HepG2 (cell line): ENCODE measurements at regions not wholly inside any gene's neighbourhood (a gene's known extent, or its start where the extent isn't known, plus 50 kb on each side); places are given as distances from the start of the nearest gene placed in this dataset.

Source experiments
- ATAC-seq: fragments of 200-7000 bp; cut with Tn5 transposase; 3 replicates; pipeline ENCODE4 v1.9.1; 2020; ENCODE audit warnings: mild to moderate bottlenecking, moderate library complexity
- BruUV-seq: library from RNA; stranded (reverse); fragments of 400-500 nt; replicated peaks from 2 replicates; lab custom pipeline; 2021; lab: Mats Ljungman, UMichigan
- CTCF ChIA-PET: fragments of 300-600 bp; formaldehyde crosslinking; extraction: SDS; loops from one replicate; lab custom pipeline; 2021; ENCODE audit warnings: low total read pairs, inconsistent platforms, low intra/inter-chr PET ratio; lab: Yijun Ruan, JAX
- POLR2A ChIA-PET: fragments of 350-600 bp; sonication (Branson Sonifier 250); formaldehyde crosslinking; loops from one replicate; lab custom pipeline; 2020; ENCODE audit warnings: antibody characterized with exemption, inconsistent platforms; lab: Yijun Ruan, JAX
- DNase-seq: peaks from one replicate; pipeline ENCODE4 v3.0.0-alpha.2; 2015; ENCODE audit warnings: low spot score
- FAIRE-seq: peaks from 3 replicates; lab custom pipeline; 2011; peaks lifted over from hg19 to GRCh38; lab: Jason Lieb, UNC
- H2AFZ ChIP-seq: one replicate; pipeline ENCODE4 v1.6.1; 2011; ENCODE audit warnings: low read length, inconsistent platforms
- H3K27ac ChIP-seq: fragments of 300-600 bp; 3 replicates; pipeline ENCODE4 v1.8.0; 2011; ENCODE audit warnings: mixed run types, mild to moderate bottlenecking, mixed read lengths, low read length, inconsistent platforms; ENCODE audit not compliant: insufficient read depth; ENCODE audit errors: extremely low read length
- H3K27me3 ChIP-seq, 2 experiments: fragments of 200-600 bp in 1 of 2; 2 replicates in 1 of 2; 3 replicates in 1 of 2; pipeline versions ENCODE4 v1.6.0 to v1.8.0; 2011; ENCODE audit warnings: low read length in 2 of 2, mild to moderate bottlenecking in 2 of 2, moderate library complexity in 2 of 2, inconsistent platforms in 1 of 2; ENCODE audit not compliant: insufficient read depth in 2 of 2, control insufficient read depth in 1 of 2
- H3K36me3 ChIP-seq, 2 experiments: fragments of 200-600 bp in 1 of 2; replicated peaks in 1 of 2; 2 replicates in 1 of 2; 3 replicates in 1 of 2; pipeline versions ENCODE4 v1.5.1 to v1.8.0; 2011; ENCODE audit warnings: low read length in 2 of 2, inconsistent platforms in 1 of 2; ENCODE audit not compliant: insufficient read depth in 2 of 2, control insufficient read depth in 1 of 2
- H3K4me1 ChIP-seq: 2 replicates; pipeline ENCODE4 v1.5.1; 2012; ENCODE audit warnings: low read length, inconsistent platforms; ENCODE audit not compliant: insufficient read depth
- H3K4me2 ChIP-seq: 2 replicates; pipeline ENCODE4 v1.6.0; 2011; ENCODE audit warnings: low read depth, low read length, inconsistent platforms
- H3K4me3 ChIP-seq, 3 experiments: fragments of 200-600 bp in 1 of 3; sonication (generic), shearing (Covaris generic) in 1 of 3; replicated peaks in 1 of 3; 2 replicates each; pipeline ENCODE4 v1.5.1; 2011 to 2016; ENCODE audit warnings: low read length in 3 of 3, inconsistent platforms in 2 of 3, low read depth in 2 of 3, mild to moderate bottlenecking in 2 of 3, control low read depth in 1 of 3, mixed read lengths in 1 of 3; ENCODE audit not compliant: insufficient read depth in 1 of 3
- H3K79me2 ChIP-seq: one replicate; pipeline ENCODE4 v1.6.1; 2011; ENCODE audit warnings: low read length, inconsistent platforms; ENCODE audit not compliant: insufficient read depth
- H3K9ac ChIP-seq: 2 replicates; pipeline ENCODE4 v1.6.0; 2011; ENCODE audit warnings: mild to moderate bottlenecking, low read depth, low read length, inconsistent platforms; ENCODE audit not compliant: insufficient read depth
- H3K9me3 ChIP-seq: 2 replicates; pipeline ENCODE4 v1.5.1; 2012; ENCODE audit warnings: mild to moderate bottlenecking, low read length
- H4K20me1 ChIP-seq: 2 replicates; pipeline ENCODE4 v1.6.0; 2011; ENCODE audit warnings: inconsistent platforms, mild to moderate bottlenecking, low read length, moderate library complexity; ENCODE audit not compliant: insufficient read depth
- ATF7 ChIP-seq, 2 experiments: fragments of 450-650 bp in 1 of 2; sonication (generic) in 1 of 2; formaldehyde crosslinking in 1 of 2; IDR thresholded peaks; 2 replicates each; pipeline versions ENCODE4 v1.4.0 to v1.6.1; 2016 to 2020; ENCODE audit warnings: antibody characterized with exemption in 1 of 2, mild to moderate bottlenecking in 1 of 2, missing genetic modification reagents in 1 of 2
- CBFB ChIP-seq: sonication (generic); formaldehyde crosslinking; IDR thresholded peaks from 2 replicates; pipeline ENCODE4 v1.4.0; 2020; ENCODE audit warnings: missing genetic modification reagents
- IRF2 ChIP-seq: IDR thresholded peaks from 2 replicates; pipeline ENCODE4 v1.6.1; 2018; ENCODE audit warnings: missing genetic modification reagents, missing compliant biosample characterization
- KAT7 ChIP-seq: IDR thresholded peaks from 2 replicates; pipeline ENCODE4 v1.6.1; 2018; ENCODE audit warnings: borderline replicate concordance, missing compliant biosample characterization
- KAT8 ChIP-seq: IDR thresholded peaks from 2 replicates; pipeline ENCODE4 v1.6.1; 2016; ENCODE audit warnings: missing genetic modification reagents, missing compliant biosample characterization
- PITX1 ChIP-seq: sonication (generic); formaldehyde crosslinking; IDR thresholded peaks from 2 replicates; pipeline ENCODE4 v1.5.1; 2020; ENCODE audit warnings: mild to moderate bottlenecking, missing genetic modification reagents
- SP2 ChIP-seq: sonication (generic); formaldehyde crosslinking; IDR thresholded peaks from 2 replicates; pipeline ENCODE4 v1.5.1; 2020; ENCODE audit warnings: mild to moderate bottlenecking, missing genetic modification reagents
- TOE1 ChIP-seq: sonication (generic); formaldehyde crosslinking; IDR thresholded peaks from 2 replicates; pipeline ENCODE4 v1.4.0; 2020; ENCODE audit warnings: mild to moderate bottlenecking, missing genetic modification reagents
- ZNF740 ChIP-seq: sonication (generic); formaldehyde crosslinking; IDR thresholded peaks from 2 replicates; pipeline ENCODE4 v1.4.0; 2020; ENCODE audit warnings: missing genetic modification reagents
- whole genome bisulfite sequencing: methylation state at CpG from one replicate; pipeline ENCODE4 v1.1.6; 2017; ENCODE audit warnings: low lambda C conversion rate; 5-methylcytosine and 5-hydroxymethylcytosine counted together
- in situ Hi-C: cut with HindIII; loops from 2 replicates; pipeline ENCODE4 v1.10.0; 2017; ENCODE audit warnings: low pct_unique_long_range_greater_than_20kb; ENCODE audit not compliant: extremely low pct_ligation_motif_present
- intact Hi-C: fragments of 100-400 bp; cut with micrococcal nuclease; formaldehyde crosslinking; loops from one replicate; pipeline ENCODE4 v1.10.0; 2022; ENCODE audit not compliant: unreplicated experiment
- TF ChIP-seq, protein P1 (sequence below): sonication (generic); formaldehyde crosslinking; IDR thresholded peaks from 2 replicates; pipeline ENCODE4 v1.8.0; 2022; ENCODE audit warnings: low read depth, missing genetic modification reagents
- TF ChIP-seq, protein P2 (sequence below): sonication (generic); formaldehyde crosslinking; IDR thresholded peaks from 2 replicates; pipeline ENCODE4 v1.9.0; 2022; ENCODE audit warnings: low read depth, missing genetic modification reagents
- TF ChIP-seq, protein P3 (sequence below), 2 experiments: sonication (generic) in 1 of 2; formaldehyde crosslinking in 1 of 2; IDR thresholded peaks; 2 replicates each; pipeline versions ENCODE4 v1.6.1 to v1.9.0; 2014 to 2022; ENCODE audit warnings: antibody characterized with exemption in 1 of 2, borderline replicate concordance in 1 of 2, inconsistent platforms in 1 of 2, low read depth in 1 of 2, missing genetic modification reagents in 1 of 2

- no peak for ATAC-seq
- no peaks in the 10 kb centered on the region for H4K20me1 ChIP-seq
- POLR2A ChIA-PET, result no interaction called here
Observed at GRCh38 chr12:115694564-115694963, 582.9 kb downstream of the MED13L start.

GRCh38 chr12:115693970-115694369 lies 583.5 kb downstream of the MED13L start:
- FAIRE-seq (no peak), DNase-seq (no peak), ATAC-seq (no peak)
- Histone ChIP-seq H3K27ac (no peak overlapping the region), H3K9me3 (no peaks in the 10 kb centered on the region), H3K79me2 (no peaks in the 10 kb centered on the region), H3K4me1 (no peaks in the 10 kb centered on the region), H3K9ac (no peak overlapping the region), H3K27me3 (no peaks in the 10 kb centered on the region), H3K36me3 (no peaks in the 10 kb centered on the region), H3K4me3 (no peak overlapping the region), H3K4me2 (no peak overlapping the region), H2AFZ (no peak overlapping the region), H4K20me1 (no peaks in the 10 kb centered on the region)
- intact Hi-C loops (no loop called here), in situ Hi-C loops (no loop called here)
- CTCF ChIA-PET, result no interaction called here
- POLR2A ChIA-PET, result no interaction called here
- BruUV-seq, result no TSS peak
- TF ChIP-seq KAT7 (no peak), TOE1 (CRISPR knock-in tag) (no peak), SP2 (CRISPR knock-in tag) (no peak), ZNF740 (CRISPR knock-in tag) (no peak), CBFB (no peak)
- TF ChIP-seq, protein P1, sequence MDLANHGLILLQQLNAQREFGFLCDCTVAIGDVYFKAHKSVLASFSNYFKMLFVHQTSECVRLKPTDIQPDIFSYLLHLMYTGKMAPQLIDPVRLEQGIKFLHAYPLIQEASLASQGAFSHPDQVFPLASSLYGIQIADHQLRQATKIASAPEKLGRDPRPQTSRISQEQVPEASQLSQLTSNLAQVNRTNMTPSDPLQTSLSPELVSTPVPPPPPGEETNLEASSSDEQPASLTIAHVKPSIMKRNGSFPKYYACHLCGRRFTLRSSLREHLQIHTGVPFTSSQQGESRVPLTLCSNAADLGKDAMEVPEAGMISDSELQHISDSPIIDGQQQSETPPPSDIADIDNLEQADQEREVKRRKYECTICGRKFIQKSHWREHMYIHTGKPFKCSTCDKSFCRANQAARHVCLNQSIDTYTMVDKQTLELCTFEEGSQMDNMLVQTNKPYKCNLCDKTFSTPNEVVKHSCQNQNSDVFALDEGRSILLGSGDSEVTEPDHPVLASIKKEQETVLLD (CRISPR knock-in tag), result no peak
- TF ChIP-seq, protein P2, sequence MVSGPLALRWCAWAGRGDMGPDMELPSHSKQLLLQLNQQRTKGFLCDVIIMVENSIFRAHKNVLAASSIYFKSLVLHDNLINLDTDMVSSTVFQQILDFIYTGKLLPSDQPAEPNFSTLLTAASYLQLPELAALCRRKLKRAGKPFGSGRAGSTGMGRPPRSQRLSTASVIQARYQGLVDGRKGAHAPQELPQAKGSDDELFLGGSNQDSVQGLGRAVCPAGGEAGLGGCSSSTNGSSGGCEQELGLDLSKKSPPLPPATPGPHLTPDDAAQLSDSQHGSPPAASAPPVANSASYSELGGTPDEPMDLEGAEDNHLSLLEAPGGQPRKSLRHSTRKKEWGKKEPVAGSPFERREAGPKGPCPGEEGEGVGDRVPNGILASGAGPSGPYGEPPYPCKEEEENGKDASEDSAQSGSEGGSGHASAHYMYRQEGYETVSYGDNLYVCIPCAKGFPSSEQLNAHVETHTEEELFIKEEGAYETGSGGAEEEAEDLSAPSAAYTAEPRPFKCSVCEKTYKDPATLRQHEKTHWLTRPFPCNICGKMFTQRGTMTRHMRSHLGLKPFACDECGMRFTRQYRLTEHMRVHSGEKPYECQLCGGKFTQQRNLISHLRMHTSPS (CRISPR knock-in tag), result no peak
- TF ChIP-seq, protein P3, sequence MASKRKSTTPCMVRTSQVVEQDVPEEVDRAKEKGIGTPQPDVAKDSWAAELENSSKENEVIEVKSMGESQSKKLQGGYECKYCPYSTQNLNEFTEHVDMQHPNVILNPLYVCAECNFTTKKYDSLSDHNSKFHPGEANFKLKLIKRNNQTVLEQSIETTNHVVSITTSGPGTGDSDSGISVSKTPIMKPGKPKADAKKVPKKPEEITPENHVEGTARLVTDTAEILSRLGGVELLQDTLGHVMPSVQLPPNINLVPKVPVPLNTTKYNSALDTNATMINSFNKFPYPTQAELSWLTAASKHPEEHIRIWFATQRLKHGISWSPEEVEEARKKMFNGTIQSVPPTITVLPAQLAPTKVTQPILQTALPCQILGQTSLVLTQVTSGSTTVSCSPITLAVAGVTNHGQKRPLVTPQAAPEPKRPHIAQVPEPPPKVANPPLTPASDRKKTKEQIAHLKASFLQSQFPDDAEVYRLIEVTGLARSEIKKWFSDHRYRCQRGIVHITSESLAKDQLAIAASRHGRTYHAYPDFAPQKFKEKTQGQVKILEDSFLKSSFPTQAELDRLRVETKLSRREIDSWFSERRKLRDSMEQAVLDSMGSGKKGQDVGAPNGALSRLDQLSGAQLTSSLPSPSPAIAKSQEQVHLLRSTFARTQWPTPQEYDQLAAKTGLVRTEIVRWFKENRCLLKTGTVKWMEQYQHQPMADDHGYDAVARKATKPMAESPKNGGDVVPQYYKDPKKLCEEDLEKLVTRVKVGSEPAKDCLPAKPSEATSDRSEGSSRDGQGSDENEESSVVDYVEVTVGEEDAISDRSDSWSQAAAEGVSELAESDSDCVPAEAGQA (IDR thresholded peaks at IDR 0.05; ENCODE audit: low read depth), result no peak
- TF ChIP-seq, protein P3 (CRISPR knock-in tag; IDR thresholded peaks at IDR 0.05; ENCODE audit: borderline replicate concordance), result no peak

More at GRCh38 chr12:115694564-115694963, 582.9 kb downstream of the MED13L start:
- intact Hi-C loops, result no loop called here
- H3K9ac ChIP-seq, result no peak overlapping the region
- H3K9me3 ChIP-seq, result no peaks in the 10 kb centered on the region
- no peak overlapping the region for H3K4me3 ChIP-seq
- no peaks in the 10 kb centered on the region for H3K79me2 ChIP-seq
- in situ Hi-C loops, result no loop called here
- no peaks in the 10 kb centered on the region for H3K4me1 ChIP-seq
- TF ChIP-seq IRF2 (CRISPR knock-in tag), result no peak
- no peak for TF ChIP-seq ATF7 (IDR thresholded peaks at IDR 0.05)
- no peak for TF ChIP-seq ATF7 (CRISPR knock-in tag; IDR thresholded peaks at IDR 0.05)
- no peak for TF ChIP-seq PITX1
- TF ChIP-seq KAT8, result no peak
- H2AFZ ChIP-seq, result no peak overlapping the region
- DNase-seq (no peak), FAIRE-seq (no peak)
- H3K4me2 ChIP-seq, result no peak overlapping the region
- CTCF ChIA-PET, result no interaction called here
- no peaks in the 10 kb centered on the region for H3K27me3 ChIP-seq
- 30% methylated on average over 3 of the region's 3 CpGs for WGBS
- H3K36me3 ChIP-seq, result no peaks in the 10 kb centered on the region
- H3K27ac ChIP-seq, result no peak overlapping the region
- no TSS peak for BruUV-seq
